GM19467 (cell line): ENCODE measurements at regions not wholly inside any gene's neighbourhood (a gene's known extent, or its start where the extent isn't known, plus 50 kb on each side); places are given as distances from the start of the nearest gene placed in this dataset.

ENCODE experiments used
- ATAC-seq: cut with Tn5 transposase; IDR thresholded peaks from one replicate; pipeline ENCODE4 v1.9.1; 2021; ENCODE audit warnings: mild to moderate bottlenecking, moderate library complexity; ENCODE audit not compliant: unreplicated experiment

DNA sequence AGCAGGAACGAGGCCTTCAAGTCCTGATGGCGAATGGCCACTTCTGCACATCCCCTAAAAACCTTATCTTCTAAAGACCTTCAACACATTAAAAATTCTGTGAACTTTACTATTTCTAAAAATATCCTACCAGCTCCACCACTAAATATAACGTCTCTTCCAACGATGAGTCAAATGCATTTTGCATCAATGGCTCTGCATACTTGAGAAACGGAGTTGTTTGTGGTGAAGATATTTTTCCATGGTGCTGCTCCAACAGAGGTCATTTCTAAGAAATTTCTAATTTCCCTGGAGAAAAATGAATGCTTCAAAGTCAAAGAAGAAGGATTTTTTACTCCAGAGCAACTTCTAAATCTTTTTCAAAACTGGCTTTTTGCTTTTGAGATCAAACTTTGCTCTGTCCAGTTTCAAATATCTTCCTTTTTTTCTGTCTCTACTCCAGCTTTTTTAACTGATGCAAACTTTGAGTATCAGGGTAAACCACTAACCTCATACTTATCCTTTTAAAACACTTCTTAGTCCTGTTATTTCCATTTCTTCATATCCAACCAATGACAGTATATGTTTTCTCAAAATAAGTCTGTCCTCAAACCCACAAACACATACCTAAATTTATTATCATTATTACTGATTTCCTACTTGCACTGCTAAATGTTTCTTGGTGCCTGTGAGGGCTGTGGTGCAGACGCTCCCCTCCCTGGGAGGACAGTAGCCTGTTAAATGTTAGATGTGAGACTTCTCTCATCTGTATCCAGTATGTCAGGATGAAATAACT is 258.1 kb downstream of the KLF6 start:
- ATAC-seq = no peak

DNA sequence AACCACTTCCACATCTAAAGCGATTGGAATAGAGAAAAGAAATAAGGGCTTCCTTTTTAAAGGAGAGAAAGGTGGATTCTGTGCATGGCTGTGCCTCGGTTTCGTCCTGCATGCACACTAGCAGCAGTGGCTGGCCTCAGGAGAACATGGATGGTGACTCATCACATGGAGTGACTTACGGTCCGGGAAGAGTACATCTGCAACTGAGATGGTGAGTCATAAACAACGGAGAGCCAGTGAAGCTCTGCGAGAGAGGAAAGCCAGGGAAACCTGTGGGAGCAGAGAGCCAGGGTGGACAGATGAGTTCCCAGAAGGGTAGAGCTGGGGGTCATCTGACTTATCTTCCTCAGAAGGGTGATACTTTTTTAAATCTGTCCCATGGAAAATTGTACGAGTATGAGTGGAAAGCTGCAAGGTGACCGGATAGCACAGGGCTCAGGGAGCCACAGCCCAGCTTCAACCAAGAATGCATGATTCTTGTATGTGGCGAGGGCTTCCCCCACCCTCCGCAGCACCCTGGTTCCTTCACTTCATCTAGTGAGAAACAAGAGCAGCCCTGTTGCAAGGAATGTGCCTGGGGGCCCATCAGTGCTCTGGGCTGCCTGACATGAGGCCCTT is 259.1 kb downstream of the KLF6 start:
- ATAC-seq = no peak

DNA sequence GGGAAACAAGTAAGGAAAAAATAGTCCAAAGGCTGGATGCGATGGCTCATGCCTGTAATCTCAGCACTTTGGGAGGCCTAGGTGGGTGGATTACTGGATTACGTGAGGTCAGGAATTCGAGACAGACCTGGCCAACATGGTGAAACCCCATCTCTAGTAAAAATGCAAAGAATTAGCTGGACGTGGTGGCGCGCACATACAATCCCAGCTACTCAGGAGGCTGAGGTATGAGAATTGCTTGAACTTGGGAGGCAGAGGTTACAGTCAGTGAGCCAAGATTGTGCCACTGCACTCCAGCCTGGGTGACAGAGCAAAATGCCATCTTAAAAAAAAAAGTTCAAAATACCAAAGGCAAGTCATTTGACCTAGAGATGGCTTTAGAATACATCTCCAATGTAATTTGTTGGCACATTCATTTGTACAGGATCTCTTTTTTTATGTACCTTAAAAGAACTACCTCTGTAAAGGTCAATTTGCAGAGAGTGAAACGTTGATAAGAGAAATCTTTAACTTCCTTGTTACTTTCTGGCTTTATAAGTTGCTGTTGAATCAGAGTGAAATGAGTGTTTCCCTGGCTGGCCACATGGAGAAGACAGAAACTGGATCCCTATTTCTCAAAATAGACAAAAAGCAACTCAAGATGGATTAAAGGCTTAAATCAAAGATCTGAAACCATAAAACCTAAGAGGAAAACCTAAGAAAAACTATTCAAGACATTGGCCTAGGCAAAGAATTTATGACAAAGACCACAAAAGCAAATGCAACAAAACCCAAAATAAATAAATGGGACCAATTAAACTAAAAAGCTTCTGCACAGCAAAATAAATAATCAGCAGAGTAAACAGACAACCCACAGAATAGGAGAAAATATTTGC is 260.7 kb downstream of the KLF6 start:
- ATAC-seq = no peak

DNA sequence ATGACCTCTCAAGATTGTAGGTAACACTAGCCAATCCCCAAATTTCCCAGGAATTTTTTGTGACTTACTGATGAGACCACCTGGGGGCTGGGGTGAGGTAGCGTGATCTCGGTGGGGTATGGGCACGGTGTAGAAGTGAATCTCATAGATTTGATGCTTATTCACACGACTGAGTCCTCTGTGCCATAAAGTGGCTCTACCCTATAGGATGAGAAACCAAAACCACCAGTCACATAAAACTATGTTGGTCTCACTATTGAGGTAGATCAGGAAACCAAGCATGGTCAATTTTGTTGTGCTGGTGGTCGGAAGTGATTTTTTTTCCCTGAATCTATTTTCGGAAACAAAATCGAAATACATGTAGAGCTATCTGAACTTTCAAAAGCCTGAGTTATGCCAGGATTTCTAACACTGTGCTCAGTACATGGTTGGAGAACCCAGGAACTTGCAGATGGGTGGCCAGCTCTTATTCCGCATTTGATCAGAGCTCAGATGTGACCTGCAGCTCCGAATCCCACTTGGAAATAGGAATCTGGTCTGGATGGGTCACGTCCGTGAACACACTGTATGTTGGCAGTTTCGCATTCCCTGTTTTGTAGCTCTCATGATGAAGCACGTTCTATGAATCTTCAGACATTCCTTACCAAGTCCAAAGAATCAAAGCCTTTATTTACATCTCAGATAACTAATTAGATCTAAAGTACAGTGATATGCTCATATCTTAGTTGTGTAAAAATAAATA is 261.5 kb downstream of the KLF6 start:
- ATAC-seq = no peak

DNA sequence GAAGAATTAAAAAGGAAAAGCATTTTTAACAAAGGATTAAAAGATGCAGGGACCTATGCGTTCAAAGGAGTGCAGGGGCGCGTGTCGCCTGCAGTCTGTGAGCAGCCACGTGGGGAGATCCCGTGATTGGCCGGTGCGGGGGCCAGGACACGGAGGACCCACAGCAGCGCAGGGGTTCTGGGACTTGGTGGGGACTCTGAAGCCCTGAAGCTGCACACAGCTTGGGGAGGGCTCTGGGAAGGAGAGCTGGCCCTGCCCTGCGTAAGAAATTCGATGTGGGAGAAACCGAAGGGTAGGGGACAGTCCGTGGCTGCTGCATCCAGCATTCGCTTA is 268.1 kb downstream of the KLF6 start:
- no peak for ATAC-seq

DNA sequence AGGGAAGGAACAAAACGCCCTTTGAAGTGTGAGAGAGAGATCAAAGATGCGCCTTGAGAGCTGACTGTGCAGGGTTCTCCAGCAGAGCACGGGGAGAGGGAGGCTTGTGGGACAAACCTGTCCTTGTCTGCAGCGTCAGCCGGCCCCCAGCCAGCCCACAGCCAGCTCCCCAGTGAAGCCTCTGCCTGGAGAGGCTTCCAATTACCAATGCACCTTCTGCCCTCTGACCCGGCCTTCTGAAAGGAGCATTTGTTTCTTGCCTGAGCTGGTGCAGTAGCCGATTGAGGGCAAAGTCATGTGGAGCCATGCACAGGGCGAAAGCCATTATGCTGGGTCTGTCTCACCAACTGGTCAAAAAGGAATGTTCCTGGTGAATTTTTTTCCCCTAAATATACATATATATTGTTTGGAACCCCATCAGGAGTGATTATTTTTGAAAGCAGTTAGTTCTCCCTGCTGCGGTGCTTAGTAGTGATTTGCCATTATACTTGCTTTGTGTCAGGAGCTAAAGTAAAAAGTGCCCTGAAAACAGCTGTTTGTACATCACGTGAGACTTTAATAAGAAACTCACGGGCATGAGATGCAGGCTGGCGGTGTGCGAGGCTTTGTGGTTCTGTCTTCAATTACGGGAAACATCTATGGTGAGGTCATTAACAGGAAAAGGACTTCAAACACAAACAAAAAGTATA is 268.6 kb downstream of the KLF6 start:
- ATAC-seq = no peak

DNA sequence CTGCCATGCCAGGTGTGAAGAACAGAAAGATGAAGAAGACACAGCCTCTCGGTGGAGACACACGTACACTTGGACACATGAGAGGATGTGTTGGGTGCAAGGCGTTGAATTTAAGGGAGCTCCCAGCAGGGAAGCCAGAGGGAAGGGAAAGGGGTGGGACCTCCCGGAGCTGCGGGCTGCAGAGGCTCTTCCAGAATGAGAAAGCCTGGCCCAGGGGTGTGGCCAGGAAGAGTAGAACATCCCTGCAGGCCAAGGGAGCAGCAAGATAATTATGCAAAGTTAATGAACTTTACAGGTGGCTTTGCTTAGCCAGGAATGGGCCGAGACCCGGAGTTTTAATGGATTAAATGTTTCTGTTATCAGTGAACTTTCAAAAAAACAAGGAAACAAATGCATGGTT is 270.3 kb downstream of the KLF6 start:
- ATAC-seq = no peak

DNA sequence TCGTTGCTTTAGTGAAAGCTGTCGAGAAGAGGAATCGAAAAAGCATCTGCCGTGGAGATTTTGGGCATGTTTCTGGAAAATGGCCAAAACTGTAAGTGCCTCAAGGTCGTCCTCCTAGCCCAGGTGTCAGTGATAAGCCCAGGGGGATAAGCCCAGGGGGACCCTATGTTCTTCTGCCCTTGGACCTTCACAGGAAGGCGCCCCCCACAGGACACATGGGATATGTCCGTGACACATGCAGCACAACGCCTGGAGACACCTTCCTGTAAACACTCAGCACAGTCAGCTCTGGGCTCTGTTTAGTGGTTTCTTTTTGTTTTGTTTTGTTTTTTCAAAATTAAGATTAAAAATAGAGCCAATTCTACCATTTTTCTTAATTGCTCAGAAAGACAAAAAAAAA is 272.7 kb downstream of the KLF6 start:
- no peak for ATAC-seq

DNA sequence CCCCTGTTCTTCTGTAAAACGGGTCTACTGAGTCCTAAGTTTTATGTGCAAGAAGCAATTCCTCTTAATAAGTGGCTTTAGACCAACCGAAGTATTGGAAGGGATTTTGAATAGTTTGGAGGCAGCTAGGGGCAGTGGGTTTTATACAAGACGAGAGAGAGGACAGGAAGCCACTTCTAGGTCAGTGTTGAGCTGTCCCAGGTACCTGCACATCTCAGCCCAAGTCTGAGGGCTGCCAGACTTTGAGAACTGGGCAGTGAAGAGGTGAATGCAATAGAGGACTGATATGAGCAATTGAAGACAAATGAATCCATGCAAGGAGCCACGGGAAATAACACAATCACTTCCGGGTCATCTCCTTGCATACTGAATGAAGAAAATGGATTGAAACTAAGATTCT is 273.5 kb downstream of the KLF6 start:
- no peak for ATAC-seq

DNA sequence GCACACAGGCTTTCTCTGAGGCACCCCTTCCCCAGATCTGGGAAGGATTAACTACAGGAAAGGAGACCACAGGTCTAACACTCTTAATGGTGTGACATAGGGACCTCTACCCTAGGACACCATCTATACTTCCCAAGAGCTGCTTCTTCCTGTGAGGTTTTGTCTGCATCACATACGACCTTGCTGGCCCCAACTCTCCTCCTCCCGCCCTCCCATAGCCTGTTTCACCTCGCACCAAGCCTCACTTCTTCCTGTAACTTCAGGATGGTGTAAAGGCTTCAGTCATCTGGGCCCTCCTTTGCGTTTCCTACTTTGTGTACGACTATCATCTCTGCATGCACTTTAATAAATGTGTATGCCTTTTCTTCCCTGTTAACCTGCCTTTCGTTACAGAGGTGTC is 274.3 kb downstream of the KLF6 start:
- ATAC-seq = no peak

DNA sequence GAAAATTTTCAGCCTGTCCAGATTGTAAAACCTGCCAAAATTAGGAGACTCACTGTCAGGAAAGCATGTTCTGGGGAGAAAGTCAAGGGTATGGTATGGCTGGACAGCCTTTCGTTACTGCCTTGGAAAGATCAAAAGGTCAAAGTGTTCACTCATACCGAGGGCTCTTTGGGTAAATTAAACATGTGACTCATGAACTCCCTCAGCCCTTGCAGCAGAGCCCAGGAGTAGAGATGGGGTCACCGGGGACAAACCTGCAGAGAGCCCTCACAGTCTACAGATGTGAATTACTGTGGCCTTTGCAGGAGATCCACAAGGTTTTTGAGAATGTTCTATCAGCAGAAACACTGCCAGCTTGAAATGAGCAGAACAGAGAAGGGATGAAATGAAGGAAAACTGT is 275.7 kb downstream of the KLF6 start:
- no peak for ATAC-seq

DNA sequence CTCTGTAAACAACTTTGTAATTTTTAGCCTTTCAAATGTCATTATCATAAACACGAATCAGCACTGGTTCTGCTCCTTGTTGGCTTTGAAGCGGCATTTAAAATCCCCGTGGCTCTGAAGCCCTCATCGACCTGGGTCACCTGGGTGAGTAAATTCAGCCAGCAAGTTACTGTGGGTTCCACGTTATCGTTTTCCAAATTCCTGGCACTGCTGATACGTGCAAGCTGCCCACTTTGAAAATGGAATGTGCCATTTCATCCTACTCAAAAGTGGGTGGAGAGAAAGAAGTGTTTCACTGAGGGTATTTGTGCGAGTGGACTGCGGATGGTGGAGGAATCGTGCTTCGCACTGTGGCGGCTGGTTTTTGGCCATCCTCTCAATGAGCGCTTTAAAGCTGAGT is 281.7 kb downstream of the KLF6 start:
- ATAC-seq = no peak

DNA sequence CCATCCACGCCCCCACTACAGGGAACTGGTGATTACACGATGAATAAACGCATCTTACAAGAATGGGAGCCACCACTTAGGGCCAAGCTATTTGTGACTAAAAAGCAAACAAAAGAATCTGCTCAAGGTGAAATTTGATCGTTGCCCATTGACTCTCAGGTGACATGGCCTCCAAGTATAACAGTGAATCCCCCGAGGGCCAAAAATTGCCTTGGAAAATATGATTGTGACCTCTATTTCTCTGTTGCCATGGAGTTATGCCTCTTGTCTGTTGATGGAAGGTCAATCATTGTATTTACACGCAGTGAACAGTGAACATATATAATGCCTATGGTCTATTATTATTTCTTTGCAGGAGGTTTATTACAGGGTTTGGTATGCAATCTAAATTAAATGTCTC is 282.3 kb downstream of the KLF6 start:
- no peak for ATAC-seq

DNA sequence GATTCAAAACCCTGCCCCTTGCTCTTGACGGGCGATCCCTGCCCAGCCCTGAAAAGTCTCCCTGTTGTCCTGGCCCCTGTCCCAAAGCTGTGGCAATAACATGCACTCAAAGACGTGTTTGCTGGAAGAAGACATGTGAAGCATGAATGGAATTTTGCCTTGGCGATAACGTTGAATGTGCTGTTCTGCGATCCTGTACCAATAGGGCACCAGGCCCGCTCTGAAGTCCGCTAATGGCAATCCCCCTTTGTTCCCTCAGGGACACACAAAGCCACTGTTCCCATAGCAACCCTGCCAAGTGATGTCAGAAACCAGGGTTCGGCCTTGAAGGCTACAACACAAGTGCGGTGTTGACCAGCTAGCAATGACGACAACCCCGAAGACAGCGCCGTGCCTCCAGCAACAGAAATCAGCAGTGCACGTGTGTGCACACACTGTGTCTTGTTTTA is 284.6 kb downstream of the KLF6 start:
- no peak for ATAC-seq

DNA sequence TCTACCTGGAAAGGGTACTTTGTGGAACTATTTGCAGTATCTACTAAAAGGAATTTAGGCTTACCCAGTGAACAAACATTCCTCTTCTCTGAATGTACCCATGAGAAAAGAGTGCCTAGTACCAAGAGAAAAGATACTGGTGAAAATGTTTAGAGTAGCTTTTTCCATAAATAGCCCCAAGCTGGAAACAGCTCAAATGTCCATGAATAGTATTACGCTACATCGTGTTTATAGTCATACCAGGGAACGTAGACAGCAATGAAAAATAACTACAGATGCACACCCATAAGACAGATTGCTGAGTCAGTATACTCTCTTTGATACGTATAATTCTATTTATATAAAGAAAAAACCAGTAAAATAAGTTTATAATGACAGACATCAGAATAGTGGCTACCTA is 285.9 kb downstream of the KLF6 start:
- ATAC-seq = no peak

DNA sequence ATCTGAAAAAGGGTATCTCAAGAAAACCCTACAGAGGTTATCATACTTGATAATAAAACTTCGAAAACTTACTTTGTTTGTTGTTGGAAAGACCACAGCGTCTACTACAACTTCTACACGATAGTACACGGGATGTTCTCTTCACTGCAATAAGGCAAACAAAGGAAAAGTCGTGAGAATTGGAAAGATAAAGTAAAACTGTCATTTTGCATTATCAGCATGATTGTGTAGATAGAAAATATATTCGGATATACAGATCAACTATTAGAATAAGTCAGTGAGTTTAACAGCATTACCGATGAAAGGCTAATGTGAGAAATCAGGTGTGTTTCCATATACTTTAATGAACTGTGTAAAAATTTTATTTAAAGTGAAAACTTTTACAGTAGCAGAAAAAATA is 287.4 kb downstream of the KLF6 start:
- ATAC-seq = no peak

DNA sequence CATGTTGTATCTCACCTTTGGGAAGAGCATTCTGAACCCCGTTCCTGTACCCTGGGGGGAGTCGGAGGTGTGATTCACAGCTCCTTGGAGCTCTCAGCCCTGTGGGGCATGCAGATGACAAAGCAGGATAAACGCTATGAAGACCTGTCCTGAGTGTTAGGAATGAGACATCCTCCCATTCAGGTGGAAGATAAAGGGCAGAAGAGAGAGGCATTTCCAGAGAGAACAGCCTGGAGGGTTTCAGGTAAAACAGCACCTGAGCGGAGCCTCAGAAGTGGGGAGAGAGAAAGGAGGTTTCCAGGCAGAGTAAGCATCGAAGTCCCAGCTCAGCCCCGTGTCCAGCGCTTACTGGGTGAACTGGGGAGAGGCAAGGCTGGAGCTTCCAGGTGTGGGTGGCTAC is 288.9 kb downstream of the KLF6 start:
- ATAC-seq = no peak

DNA sequence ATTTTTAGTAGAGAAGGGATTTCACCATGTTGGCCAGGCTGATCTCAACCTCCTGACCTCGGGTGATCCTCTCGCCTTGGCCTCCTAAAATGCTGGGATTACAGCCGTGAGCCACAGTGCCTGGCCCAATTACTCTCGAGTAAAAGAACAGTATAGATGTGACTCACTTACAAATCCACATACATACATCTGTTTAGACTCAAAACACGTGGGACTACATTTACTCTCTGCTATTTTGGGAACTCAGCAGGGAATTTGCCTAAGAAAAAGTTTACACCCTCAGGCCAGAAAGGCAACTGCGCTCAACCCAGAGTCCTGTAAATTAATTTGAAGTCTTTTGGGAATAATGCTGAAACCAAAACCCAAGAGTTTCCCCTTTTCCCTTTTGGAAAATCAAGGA is 289.7 kb downstream of the KLF6 start:
- ATAC-seq = no peak

DNA sequence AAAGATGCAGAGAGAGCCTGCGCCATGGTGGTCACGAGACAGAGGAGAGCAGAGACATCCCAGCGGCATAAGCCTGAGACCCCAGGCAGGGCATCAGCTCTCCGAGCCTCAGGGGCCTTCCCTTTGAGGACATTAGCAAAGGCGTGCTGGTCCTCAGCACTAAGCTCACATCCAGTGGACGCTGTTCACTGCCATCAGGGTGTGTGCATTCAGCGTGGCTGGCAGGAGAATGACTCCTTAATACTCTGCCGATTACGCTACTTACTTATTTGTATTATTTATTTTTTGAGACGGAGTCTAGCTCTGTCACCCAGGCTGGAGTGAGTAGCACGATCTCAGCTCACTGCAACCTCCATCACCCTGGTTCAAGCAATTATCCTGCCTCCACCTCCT is 290.2 kb downstream of the KLF6 start:
- ATAC-seq = no peak

DNA sequence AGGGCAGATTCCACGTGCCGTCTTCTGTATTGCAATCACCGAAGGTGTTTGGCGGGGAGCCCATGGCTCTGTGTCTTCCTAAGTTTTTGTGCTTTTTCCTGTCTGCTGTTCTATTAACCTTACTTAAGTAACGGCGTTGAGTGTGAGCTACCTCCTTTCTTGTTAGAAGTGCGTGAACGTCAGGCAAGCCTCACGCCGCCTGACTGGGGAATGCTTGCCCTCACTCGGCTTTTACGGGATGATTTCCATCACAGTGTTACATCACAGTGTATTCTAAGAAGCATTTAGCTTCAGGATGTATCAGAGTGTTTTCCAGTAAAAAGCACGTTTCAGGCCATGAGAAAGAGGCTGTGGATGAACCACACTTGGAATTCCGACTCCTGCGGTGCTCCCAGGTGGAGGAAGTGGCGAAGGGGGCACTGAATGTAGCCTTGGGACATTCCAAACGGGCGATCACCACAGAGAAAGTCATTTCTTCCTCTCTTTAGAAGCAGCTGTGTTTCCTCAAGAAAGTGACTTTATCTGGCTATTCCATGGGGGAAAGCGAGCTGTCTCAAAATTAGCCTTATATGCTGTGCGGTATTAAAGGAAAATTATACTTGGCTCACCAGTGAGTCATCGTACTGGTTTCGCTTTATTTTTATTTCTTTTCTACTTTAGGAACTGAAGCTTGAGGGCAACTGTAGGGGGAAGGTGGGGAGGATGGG is 290.7 kb downstream of the KLF6 start:
- ATAC-seq = no peak
